ENCODE measurements at regions not wholly inside any gene's neighbourhood (a gene's known extent, or its start where the extent isn't known, plus 50 kb on each side); places are given as distances from the start of the nearest gene placed in this dataset.

DNA sequence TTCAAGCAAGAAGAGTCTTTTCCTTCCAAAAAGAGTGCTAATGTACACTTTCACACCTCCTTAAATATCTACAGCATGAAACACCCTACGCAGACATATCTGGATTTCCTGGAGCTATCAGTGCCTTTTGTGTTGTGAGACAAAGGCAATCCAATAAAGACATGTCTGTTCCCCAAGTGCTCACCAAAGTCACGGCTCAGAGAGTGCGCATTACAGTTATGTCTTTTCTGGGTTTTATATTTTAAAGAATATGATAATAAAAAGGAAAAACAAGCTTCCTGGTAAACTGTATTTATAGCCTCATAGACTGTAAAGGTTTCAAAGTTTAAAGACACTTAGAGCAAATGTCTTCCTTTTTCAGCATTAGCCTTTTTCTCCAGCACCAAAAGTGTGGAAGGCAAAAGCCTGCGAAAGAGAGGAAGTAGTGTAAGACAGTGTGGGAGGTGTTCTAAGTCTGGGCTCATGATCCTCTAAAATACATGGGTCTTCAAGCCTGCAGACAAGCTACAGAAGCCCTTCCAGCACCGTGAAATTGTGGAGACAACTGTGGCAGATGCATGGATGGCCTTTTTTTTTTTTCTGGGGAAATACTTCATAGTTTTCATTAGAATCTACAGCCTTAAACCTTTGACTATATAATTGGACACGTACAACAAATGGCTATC, 135.0 kb upstream of the SLC35B3 start:
- no peak for DNase-seq (ENCODE audit: extremely low read depth, low read depth)
- H3K4me3 ChIP-seq (replicated peaks; ENCODE audit: low read depth, low read length) = no peak overlapping the region
- TF ChIP-seq, protein P1, sequence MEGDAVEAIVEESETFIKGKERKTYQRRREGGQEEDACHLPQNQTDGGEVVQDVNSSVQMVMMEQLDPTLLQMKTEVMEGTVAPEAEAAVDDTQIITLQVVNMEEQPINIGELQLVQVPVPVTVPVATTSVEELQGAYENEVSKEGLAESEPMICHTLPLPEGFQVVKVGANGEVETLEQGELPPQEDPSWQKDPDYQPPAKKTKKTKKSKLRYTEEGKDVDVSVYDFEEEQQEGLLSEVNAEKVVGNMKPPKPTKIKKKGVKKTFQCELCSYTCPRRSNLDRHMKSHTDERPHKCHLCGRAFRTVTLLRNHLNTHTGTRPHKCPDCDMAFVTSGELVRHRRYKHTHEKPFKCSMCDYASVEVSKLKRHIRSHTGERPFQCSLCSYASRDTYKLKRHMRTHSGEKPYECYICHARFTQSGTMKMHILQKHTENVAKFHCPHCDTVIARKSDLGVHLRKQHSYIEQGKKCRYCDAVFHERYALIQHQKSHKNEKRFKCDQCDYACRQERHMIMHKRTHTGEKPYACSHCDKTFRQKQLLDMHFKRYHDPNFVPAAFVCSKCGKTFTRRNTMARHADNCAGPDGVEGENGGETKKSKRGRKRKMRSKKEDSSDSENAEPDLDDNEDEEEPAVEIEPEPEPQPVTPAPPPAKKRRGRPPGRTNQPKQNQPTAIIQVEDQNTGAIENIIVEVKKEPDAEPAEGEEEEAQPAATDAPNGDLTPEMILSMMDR (IDR thresholded peaks at IDR 0.05; ENCODE audit: low read depth, low read length, missing control alignments) = no peak

DNA sequence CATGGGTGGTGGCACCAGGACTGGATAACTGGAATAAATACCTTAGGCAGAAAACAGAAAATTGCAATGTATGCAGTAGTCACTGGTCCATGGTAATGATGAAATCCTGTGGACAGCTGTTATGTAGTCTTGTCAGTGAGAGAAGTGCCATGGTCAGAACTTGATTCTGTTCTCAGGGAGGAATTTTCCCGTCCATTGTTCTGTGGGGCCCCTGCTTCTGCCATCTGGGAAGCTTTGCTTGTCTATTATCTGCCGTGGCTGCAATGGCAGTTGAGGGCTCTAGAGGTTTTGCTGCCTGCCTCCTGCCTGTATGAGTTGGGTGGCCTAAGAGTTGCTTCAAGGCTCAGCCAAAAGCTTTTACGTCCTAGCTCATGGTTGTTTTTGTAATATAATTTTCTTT, 126.8 kb upstream of the SLC35B3 start:
- TF ChIP-seq, protein P1 (IDR thresholded peaks at IDR 0.05; ENCODE audit: low read depth, low read length, missing control alignments) = no peak
- no peak for DNase-seq (ENCODE audit: extremely low read depth, low read depth)
- no peak overlapping the region for H3K4me3 ChIP-seq (replicated peaks; ENCODE audit: low read depth, low read length)

DNA sequence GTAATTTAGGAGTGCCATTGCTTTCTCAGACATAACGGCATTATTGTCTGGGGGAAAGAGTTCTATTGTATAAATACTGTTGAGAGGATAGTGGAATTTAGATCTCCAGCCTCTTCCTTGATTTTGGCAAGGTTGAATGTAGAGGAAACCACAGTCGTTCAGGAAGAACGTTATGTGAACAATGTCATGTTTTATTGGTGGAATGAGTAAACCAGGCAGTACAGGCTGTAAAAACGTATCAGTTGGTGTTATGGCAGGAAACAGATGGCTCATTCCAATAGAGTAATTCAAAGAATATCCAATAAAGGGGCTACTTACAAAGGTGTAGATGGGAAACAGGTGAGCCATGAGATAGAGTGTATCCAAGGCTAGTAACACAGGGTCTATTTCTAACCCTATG, 123.6 kb upstream of the SLC35B3 start:
- no peak overlapping the region for H3K4me3 ChIP-seq (replicated peaks; ENCODE audit: low read depth, low read length)
- TF ChIP-seq, protein P1 (IDR thresholded peaks at IDR 0.05; ENCODE audit: low read depth, low read length, missing control alignments) = no peak
- DNase-seq (ENCODE audit: extremely low read depth, low read depth) = no peak

GRCh38 chr6:8557014-8557748, 121.8 kb upstream of the SLC35B3 start:
- TF ChIP-seq, protein P1 (IDR thresholded peaks at IDR 0.05; ENCODE audit: low read depth, low read length, missing control alignments) = no peak

DNA sequence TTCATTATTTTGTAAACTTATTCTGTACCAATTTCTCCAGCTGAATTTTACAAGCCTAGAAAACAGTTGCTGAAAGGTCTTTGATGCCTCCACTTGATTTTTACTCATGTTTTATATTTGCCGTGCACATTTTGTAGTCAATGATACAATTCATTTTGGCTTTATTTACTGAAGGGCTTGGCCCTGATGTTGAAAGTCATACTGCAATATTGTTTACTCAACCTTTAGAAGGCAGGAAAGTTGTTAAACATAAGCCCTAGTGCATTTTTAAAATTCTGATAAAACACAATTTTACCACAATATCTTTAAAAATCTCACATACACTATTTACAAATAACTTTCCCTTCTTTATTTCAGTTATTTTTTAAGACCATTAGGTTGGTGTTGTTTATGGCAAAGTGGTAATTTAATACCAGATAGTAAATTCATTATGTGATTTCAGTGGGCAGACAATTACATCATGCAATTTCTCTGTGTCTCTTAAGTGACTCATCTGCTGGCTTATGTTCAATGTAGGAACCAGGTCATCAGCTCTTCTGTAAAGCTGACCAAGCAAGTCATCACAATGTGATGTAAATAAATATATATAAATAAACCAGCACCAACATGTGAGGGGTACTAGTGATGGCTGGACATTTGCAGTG, 121.1 kb upstream of the SLC35B3 start:
- peak; percentile 3 for DNase-seq (ENCODE audit: extremely low read depth, low read depth)
- TF ChIP-seq, protein P1 (IDR thresholded peaks at IDR 0.05; ENCODE audit: low read depth, low read length, missing control alignments) = no peak
- H3K4me3 ChIP-seq (replicated peaks; ENCODE audit: low read depth, low read length) = no peak overlapping the region

More at GRCh38 chr6:8557014-8557748, 121.8 kb upstream of the SLC35B3 start:
- no peak for DNase-seq (ENCODE audit: extremely low read depth, low read depth)
- no peak overlapping the region for H3K4me3 ChIP-seq (replicated peaks; ENCODE audit: low read depth, low read length)

- TF ChIP-seq, protein P1 (IDR thresholded peaks at IDR 0.05; ENCODE audit: low read depth, low read length, missing control alignments) = no peak
- DNase-seq (ENCODE audit: extremely low read depth, low read depth) = no peak
Measured at GRCh38 chr6:8551993-8552392, 116.6 kb upstream of the SLC35B3 start.

More at GRCh38 chr6:8551993-8552392, 116.6 kb upstream of the SLC35B3 start:
- H3K4me3 ChIP-seq (replicated peaks; ENCODE audit: low read depth, low read length) = no peak overlapping the region
